Forelimb muscle (tissue), 1 donor: ENCODE measurements at regions not wholly inside any gene's neighbourhood (a gene's known extent, or its start where the extent isn't known, plus 50 kb on each side); places are given as distances from the start of the nearest gene placed in this dataset.
A peak's percentile ranks its signal among the peaks of the same experiment; 100 is the strongest.

Experiments used
- DNase-seq: peaks from one replicate; pipeline ENCODE4 v3.0.0-alpha.2; 2013; ENCODE audit warnings: low read depth

DNA sequence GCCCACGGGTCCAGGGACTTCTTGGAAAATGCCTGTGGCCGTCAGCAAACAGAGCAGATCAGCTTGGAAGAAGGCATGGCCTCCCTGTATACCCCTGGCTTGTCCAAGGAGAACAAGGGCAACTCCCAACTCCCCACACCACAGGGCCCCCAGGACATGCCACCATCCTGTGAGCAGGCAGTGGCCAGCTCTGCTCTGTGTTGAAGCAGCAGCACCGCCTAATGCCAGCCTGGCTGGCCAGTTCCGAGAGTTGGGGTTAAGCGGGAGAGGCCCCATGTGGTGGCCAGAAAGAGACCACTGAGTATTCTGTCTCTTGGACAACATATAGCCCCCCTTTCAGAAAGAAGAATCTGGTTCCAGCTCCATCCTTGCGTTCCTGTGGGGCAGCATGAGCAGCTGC, 209.2 kb downstream of the CTTN start:
- no peak for DNase-seq

DNA sequence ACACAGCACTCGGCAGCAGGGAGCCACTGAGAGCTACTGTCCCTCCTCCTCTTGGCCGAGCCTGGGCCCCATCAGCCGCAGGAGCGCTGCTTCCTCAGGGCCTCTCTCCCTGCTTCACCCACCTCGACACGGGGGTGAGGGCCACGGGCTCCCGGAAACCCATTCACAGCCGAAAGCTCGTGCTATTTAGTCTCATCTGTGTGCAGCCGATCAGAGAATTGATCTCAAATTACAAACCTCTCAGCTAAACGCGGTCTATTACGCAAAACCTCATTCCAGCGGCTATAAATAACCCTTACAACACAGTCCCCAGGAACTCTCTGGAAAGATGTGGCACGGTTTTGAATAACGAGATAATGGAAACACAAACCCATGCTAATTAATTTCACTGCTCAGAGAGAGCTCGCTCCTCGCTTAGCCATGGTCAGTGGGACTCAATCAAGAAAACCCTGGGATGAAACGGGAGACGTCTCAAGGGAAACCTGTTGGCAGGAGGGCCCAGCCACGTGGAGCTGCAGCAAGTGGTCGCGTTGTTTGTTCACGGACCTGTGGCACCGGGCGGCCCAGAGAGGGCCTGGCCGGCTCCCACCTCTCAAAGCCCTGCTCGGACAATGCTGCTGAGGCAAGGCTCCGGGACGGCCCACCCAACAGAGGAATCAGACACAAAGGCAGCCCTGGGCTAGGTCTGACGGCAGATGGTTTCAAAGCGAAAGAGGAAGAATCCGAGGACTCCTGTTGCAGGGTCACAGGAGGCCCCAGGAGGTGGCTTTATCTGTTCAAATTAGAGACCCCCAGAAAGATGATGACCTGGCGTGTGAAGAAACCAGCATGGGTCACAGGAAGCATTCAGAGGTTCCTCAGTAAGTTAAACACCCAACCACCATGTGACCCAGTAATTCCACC, 210.5 kb downstream of the CTTN start:
- DNase-seq, result peak; percentile 41

DNA sequence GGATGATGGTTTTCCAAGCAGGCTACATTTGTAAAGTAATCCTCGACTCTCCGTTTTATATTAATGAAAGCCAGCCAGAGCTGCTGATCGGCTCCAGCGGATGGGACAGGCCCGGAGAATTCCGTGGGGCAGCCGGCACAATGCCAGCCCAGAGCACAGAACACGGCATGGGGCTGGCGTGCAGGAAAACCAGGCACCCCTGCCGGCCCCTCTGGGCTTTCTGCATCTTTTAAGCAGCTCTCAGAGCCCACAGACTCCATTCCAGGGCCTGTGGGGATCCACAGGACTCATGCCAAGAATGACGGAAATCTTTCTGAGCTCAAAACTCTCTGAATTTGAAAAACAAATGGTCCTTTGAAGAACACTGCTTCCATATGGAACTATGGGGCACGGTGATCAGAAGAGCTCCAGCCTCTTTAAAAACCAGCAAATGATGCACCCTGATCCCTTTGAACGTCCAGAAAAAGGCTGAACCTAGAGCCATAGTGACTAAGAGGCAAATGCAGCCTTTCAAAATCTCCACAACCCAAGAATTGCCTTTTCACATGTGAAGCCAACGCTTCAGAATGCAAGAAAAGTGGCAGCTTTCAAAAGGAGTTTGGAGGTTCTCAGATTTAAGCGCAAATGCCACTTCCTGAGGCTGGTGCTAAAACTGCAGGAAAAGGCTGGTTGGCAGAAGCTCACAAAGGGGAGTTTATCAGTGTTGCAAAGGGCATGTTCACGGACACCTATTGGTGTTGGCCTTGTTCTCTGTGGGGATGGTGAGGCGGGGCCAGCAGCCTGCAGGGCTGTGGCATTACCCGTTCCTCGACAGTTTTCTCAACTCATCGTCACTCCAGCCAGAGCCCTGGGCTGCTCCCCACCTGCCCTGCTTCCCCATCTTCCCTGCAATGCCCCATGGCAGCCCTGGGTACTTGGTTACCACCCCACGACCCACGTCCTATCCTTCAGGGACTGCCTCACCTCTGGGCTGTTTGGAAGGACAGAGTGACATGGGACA, 212.5 kb downstream of the CTTN start:
- peak; percentile 55 for DNase-seq

DNA sequence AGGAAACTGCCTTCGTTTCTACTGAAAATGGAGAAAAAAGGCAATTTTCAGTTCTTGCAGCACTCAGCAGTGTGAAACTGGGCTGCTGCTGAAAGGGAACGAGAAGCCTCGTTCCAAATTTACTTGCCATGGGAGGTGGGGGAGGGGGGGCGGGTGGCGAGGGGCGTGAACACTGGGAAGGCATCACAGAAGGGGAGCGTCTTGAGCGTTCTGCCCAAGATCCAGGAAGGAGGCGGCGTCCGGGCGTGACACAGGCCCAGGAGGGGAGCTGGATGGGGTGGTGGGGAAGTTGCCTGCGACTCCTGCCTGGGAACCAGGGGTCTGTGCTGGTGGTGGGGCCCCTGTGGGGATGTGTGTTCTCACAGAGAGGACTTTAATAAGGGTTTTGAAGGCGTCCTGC, 213.5 kb downstream of the CTTN start:
- no peak for DNase-seq

DNA sequence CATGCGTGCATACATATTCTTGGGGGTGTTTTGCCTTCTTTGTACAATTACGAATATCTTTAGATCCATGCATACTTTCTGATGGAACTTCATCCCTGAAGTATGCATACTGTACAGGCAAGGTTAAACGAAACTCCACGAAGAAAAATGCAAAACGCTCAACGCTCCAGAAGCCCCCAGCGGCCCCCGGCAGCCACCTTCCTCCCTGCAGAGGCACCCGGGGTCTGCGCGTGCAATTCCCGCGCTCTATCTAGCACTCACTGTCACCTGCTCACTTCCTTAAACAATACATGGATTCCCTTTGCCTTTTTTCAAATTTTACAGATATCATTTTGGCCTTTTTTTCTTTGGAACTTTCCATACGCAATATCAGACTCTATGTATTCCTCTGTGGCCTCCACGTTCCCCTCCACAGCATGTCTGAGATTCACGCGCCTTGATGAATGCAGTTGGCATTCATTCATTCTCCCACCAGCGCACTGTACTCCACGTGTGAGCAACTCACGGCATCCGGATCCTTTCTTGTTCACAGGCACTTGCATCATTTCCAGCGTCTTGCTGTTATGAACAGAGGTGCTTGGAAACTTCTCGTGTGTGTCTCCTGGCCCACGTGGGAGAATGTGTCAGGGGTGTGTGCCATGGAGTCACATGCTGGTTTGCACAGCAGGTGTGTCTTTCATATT, 214.3 kb downstream of the CTTN start:
- no peak for DNase-seq

DNA sequence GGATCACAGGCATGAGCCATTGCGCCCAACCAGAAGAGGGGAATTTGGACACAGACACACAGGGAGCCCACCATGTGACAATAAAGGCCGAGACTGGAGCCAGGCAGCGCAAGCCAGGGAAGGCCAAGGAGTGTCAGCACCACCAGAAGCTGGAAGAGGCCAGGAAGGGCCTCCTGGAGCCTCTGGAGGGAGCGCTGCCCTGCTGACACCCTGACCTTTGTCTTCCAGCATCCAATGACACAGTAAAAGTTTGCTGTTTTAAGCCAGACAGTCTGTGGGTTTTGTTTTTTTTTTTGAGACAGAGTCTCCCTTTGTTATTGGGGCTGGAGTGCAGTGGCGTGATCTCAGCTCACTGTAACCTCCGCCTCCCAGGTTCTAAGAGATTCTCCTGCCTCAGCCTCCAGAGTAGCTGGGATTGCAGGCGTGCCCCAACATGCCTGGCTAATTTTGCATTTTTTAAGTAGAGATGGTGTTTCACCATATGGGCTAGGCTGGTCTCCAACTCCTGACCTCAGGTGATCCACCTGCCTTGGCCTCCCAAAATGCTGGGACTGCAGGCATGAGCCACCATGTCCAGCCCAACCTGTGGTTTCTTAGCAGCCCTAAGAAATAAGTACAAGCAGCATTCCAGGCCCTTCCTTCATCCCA, 215.8 kb downstream of the CTTN start:
- no peak for DNase-seq

DNA sequence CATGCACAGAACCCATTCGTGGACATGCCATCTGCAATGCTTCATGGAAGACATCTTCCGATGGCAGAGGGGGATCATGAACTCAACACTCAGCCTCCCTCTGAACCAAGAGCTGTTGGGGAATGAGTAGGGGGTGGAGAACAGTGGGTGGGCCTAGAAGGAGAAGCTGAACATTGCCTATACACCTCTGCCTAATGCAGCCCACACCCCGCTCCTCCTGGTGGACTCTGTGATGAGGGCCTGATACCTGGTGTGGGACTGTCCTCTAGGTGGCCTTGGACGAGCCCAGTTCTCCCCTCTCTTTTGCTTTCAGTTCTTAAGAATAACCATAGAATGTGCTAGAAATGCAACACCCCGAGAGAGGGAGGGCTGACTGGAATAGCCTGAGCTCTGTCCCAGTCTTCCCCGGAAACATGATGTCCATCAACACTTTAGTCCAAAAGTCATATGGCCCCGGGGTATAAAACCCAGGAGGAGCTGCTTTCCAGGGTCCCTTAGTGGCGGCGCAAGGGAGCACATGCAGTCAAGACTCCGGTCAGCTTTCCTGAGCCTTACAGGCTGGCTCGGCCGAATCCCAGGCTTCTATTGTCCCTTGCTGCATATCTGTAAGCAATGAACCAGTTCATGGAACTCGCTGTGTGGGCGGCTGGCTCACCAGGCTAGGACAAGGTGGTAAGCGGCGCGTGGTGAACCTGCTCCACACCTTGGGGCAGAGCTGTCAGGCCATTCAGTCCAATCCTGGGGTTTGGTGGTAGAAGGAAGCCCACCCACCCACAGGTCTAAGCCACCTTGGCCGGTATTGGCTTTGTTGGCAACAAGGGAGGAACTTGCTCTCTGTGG, 216.9 kb downstream of the CTTN start:
- no peak for DNase-seq

DNA sequence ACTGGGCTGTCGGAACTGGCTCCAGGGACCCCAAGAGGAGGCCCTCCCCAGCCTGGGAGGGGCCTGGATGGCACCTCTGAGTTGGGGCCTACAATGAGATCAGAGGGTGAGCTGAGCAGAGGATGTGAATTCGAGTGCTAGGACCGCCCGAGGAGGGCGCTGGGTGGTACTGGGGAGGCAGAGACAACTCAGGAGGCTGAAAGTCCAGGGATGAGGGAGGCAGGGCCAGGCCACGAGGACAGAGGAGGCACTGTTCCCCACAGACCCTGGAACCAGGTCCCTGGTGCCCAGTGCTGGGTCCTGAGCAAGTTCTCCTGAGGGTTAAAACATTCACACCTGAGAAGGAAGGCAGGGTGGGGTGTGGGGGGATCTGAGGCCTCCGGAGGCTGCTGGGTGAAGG, 218.0 kb downstream of the CTTN start:
- DNase-seq, result no peak

DNA sequence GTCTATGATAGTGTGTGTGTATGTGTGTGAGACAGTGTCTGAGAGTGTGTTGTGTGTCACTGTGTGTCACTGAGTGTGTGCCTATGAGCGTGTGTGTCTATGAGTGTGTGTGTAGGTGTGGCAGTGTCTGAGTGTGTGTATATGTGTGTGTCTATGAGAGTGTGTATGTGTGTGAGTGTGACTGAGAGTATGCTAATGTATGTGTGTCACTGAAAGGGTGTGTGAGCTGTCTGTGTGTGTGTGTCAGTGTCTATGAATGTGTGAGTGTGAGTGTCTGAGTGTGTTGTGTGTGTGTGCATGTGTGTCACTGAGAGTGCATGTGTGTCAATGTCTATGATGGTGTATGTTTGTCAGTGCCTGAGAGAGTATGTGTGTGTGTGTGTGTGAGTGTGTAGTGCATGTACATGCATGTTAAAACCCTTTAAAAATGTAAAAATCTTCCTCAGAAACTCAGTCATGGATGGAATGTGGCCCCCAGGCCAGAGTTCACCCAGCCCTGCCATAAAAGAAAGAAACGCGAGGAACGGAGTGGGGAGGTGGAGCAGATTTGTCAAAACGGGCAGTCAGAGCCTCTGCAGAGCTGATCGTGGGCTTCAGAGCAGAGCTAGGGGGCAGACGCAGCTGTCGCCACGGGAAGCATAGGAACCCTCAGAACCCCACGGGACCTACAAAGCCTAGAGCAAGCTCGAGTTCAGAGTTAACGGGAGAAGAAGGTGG, 218.8 kb downstream of the CTTN start:
- DNase-seq, result no peak

DNA sequence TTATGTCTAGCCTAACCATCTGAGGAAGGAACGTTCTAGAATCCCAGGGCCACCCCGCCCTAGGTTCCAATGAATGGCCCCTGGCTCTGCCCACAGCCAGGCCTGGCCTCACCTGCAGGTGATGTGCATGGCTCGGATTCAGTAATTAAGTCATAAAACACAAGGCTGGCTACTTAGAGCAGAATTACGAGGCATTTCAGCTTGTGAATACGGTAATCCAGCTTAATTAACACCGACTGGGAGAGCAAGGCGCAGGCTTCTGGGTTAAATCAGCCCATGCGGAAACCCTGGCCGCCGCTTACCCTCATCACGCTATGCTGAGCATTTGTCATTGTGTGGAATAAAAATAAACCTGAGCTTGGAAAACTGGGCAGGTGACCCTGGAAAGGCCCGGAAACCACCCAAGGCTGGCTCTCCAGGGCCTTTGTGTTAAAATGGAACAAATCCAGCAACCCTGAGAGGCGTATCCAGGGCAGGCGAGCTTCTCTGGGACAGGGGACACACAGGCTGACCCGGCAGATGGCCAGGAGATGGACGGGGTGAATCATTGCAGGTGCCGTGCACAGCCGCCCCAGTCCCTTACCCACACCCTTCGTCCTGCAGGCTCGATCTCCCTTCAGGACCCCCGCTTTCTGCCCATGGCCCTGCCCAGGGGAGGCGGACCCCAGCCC, 220.2 kb downstream of the CTTN start:
- DNase-seq, result no peak

DNA sequence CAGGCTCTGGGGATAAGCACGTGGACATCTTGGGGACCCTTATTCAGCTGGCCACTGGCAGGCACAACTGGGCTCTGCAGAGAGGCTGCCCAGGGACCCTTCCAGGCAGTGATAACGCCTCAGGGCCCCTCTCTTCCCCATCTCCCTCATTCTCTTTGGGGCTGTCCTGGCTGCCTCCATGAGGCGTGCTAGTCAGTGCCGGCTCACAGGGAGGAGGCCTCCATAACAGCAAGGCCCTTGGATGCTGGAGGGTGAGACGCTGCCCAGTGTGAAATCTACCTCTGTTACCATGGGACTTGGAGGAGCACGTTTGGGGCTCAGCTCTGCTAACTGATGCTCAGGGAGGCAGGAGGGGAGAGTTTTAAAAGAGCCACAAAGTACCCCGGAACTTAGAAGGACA, 221.3 kb downstream of the CTTN start:
- DNase-seq, result no peak

DNA sequence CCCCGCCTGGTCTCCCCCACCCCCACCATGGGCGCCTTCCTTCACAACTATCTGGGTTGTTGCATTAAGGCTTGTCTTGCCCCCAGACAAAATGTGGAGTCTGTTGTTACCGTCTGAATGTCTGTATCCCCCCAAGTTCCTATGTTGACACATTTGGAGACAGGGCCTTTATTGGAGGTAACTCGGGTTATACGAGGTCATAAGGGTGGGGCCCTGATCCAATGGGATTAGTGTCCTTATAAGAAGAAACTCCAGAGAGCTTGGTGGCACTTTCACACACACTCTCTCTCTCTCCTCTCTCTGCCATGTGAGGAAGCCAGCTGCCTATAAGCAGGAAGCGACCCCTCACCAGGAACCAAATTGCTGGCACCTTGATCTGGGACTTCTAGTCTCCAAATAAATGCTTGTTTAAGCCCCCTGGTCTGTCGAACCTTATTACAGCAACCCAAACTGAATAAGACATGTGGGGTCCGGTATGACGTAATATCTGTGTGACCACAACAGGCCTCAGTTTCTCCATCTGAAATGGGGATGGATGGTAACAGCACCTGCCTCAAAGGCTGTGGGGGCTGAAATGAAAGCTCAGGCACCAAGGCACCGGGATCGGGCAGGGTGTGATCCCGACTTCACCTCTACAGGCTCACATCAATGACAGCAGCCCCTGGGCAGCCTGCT, 222.3 kb downstream of the CTTN start:
- no peak for DNase-seq

DNA sequence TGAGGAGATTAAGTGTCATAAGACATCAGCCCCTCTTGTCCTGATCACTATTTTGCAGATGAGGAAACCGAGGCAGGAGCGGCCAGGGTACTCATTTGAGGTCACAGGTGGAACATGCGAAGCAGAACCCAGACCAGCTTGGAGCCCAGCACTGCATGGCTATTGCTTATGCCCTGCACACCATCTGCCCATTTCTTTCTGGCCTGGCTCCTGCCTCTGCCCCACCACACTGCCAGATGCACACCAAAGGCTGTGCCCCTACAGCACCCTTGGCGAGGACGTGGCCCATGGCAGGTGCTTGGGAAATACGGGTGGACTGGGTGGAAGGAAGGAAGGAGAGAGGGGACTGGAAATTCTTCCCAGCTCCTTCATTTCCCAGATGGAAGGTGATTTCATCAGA, 222.9 kb downstream of the CTTN start:
- DNase-seq, result no peak

DNA sequence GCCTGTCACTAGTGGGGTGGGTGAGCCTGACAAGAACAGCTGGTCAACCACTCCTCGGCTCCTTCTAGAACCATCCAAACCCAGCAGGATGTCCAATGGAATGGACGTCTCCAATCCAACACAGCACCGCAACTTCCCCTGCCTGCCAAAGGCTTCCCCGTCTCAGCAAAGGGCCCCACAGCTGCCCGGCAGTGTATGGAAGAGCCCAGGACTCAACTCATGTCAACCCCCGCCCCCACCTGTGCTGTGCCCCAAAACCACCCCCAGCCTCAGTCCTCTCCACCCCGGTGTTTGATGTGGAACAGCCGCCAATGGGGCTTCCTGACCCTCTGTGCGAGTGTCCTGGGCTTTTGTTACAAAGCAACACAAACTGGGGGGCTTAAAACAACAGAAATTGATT, 223.8 kb downstream of the CTTN start:
- no peak for DNase-seq

DNA sequence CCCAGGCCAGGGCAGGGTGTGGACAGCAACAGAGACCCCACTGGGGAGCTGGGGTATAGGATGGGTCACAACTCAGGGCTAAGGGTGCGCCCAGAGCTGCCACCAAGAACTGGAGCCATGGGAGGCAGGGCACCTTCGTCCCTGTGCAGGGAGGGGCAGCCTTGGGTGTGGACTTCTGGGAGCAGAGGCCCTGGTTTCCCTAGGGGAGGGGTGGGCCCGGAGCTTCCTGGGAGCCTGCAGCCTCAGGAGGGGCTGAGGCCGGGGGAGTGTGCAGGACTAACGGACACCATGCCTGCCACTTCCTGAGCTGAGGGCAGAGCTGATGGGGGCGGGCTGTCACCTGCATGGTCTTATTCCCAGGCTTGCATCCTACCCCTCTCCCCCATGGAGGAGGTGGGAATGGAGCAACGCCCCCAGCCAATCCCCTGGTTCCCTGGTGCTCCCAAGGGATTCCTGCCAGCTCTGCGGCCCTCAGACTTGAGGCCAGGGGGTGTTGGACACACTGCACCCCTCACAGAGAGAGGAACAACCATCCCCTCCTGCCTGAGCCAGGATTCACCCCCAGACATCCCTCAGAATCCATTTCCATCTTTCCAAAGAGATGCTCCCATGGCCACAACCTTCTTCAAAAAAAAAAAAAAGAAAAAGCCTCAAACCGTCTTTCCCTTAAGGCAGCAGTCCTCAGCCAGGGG, 225.7 kb downstream of the CTTN start:
- no peak for DNase-seq

DNA sequence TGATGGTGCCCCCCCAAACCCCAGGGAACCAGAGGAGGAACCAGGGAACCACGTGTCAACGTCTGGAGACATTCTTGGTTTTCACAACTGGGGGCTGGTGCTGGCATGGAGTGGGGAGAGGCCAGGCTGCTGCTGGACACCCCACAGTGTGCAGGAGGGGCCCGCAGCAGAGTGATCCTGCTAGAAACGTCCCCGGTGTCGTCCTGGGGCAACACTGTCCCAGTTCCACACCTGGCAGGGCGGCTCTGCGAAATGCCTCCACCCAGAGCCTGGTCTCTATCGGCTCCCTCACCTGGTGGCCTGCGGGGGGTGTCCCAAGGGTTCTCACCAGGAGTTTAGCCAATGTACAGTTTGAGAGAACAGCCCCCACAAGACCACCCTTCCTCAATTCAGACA, 226.3 kb downstream of the CTTN start:
- no peak for DNase-seq

DNA sequence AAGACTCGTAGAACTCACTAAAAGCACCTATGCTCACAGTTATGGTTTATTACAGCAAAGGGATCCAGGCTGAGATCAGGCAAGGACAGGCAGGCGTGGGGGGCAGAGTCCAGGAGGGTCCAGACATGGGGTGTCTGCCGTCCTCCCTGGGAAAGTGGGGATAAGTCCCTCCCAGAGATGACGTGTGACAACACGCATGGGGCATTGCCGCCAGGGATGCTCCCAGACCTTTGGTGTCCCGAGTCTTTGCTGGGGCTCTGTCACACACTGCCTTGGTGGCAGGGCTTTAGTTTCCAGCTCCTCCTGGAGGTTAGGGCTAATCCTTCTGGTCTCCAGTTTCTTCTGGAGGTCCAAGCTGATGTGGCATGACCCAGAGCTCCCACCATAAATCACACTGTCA, 226.7 kb downstream of the CTTN start:
- no peak for DNase-seq
